OCI-LY7 (cell line): ENCODE measurements at regions not wholly inside any gene's neighbourhood (a gene's known extent, or its start where the extent isn't known, plus 50 kb on each side); places are given as distances from the start of the nearest gene placed in this dataset.

Source experiments
- BruUV-seq: library from RNA; stranded (reverse); fragments of 400-500 nt; replicated peaks from 2 replicates; lab custom pipeline; 2021; lab: Mats Ljungman, UMichigan
- CTCF ChIA-PET: fragments of 300-600 bp; sonication (Branson Sonifier 250); formaldehyde crosslinking; loops from one replicate; lab custom pipeline; 2022; ENCODE audit warnings: antibody characterized with exemption; ENCODE audit not compliant: unreplicated experiment; lab: Charles Lee
- POLR2A ChIA-PET: fragments of 300-600 bp; sonication (Branson Sonifier 250); formaldehyde crosslinking; loops from one replicate; lab custom pipeline; 2022; ENCODE audit warnings: antibody characterized with exemption; lab: Charles Lee
- DNase-seq: peaks from one replicate; pipeline ENCODE4 v3.0.0-alpha.2; 2015; ENCODE audit warnings: low spot score
- H2AFZ ChIP-seq: fragments of 200-600 bp; sonication (generic), shearing (Covaris generic); 2 replicates; pipeline ENCODE4 v1.6.1; 2014; ENCODE audit warnings: mild to moderate bottlenecking, antibody characterized with exemption, low read length, moderate library complexity
- H3K27ac ChIP-seq: fragments of 200-600 bp; sonication (generic); 2 replicates; pipeline ENCODE4 v1.5.1; 2014; ENCODE audit warnings: mixed run types, low read depth, mild to moderate bottlenecking, moderate library complexity, low read length, inconsistent platforms; ENCODE audit not compliant: poor library complexity, severe bottlenecking
- H3K36me3 ChIP-seq: fragments of 200-600 bp; sonication (generic); 2 replicates; pipeline ENCODE4 v1.6.1; 2014; ENCODE audit warnings: mild to moderate bottlenecking, antibody characterized with exemption, low read length, moderate library complexity, mixed read lengths; ENCODE audit not compliant: insufficient read depth
- H3K4me1 ChIP-seq: fragments of 200-600 bp; sonication (generic); 2 replicates; pipeline ENCODE4 v1.5.1; 2014; ENCODE audit warnings: mild to moderate bottlenecking, low read length; ENCODE audit not compliant: insufficient read depth, poor library complexity, severe bottlenecking
- H3K4me2 ChIP-seq: fragments of 200-600 bp; sonication (generic); 2 replicates; pipeline ENCODE4 v1.6.1; 2014; ENCODE audit warnings: mild to moderate bottlenecking, low read length
- H3K4me3 ChIP-seq: fragments of 200-600 bp; sonication (generic); 2 replicates; pipeline ENCODE4 v1.5.1; 2014; ENCODE audit warnings: mild to moderate bottlenecking, low read depth, low read length; ENCODE audit not compliant: poor library complexity, severe bottlenecking
- H3K79me2 ChIP-seq: fragments of 200-600 bp; sonication (generic); 2 replicates; pipeline ENCODE4 v1.6.1; 2016; ENCODE audit warnings: low read depth, mild to moderate bottlenecking, low read length, moderate library complexity, mixed read lengths; ENCODE audit not compliant: insufficient read depth
- H3K9me2 ChIP-seq: fragments of 200-600 bp; sonication (generic); 2 replicates; pipeline ENCODE4 v1.6.1; 2016; ENCODE audit warnings: mild to moderate bottlenecking, low read length, mixed read lengths; ENCODE audit not compliant: insufficient read depth
- H3K9me3 ChIP-seq: fragments of 200-600 bp; sonication (generic); 2 replicates; pipeline ENCODE4 v1.6.1; 2014; ENCODE audit warnings: mild to moderate bottlenecking, mixed run types, low read length, mixed read lengths
- H4K20me1 ChIP-seq: fragments of 200-600 bp; sonication (generic); 2 replicates; pipeline ENCODE4 v1.6.1; 2014; ENCODE audit warnings: mild to moderate bottlenecking, antibody characterized with exemption, low read length, moderate library complexity, mixed read lengths; ENCODE audit not compliant: insufficient read depth
- CTCF ChIP-seq: fragments of 200-600 bp; sonication (generic); conservative IDR thresholded peaks from 2 replicates; pipeline ENCODE4 v1.5.1; 2014; ENCODE audit warnings: mild to moderate bottlenecking, antibody characterized with exemption, low read length, moderate library complexity, mixed read lengths
- EZH2phosphoT487 ChIP-seq: fragments of 200-600 bp; sonication (generic); IDR thresholded peaks from 2 replicates; pipeline ENCODE4 v1.6.1; 2018; ENCODE audit warnings: low read depth, borderline replicate concordance, mild to moderate bottlenecking, mixed run types, antibody characterized with exemption, low read length, moderate library complexity, mixed read lengths
- intact Hi-C: fragments of 100-400 bp; cut with micrococcal nuclease; formaldehyde crosslinking; loops from one replicate; pipeline ENCODE4 v1.10.0; 2022; ENCODE audit not compliant: unreplicated experiment

- no TSS peak for BruUV-seq
- no peaks in the 10 kb centered on the region for H4K20me1 ChIP-seq
- no peaks in the 10 kb centered on the region for H3K36me3 ChIP-seq
- no peak overlapping the region for H3K4me3 ChIP-seq
- no peaks in the 10 kb centered on the region for H3K79me2 ChIP-seq
- H3K4me2 ChIP-seq: no peak overlapping the region
- H2AFZ ChIP-seq: no peak overlapping the region
- ChIA-PET CTCF (no interaction called here), POLR2A (interaction anchor here (0.7 kb wide), 1 partner anchor 359 kb away, joined by 3 read pairs; no protein-coding TSS in a partner anchor)
- H3K27ac ChIP-seq: no peak overlapping the region
- H3K9me3 ChIP-seq: no peaks in the 10 kb centered on the region
- no peaks in the 10 kb centered on the region for H3K9me2 ChIP-seq
- DNase-seq: no peak
- no peaks in the 10 kb centered on the region for H3K4me1 ChIP-seq
- intact Hi-C loops: no loop called here
- TF ChIP-seq EZH2phosphoT487 (no peak), CTCF (no peak)
These were observed 52.6 kb upstream of the ATP10B start for GRCh38 chr5:160904591-160904990.

- ChIA-PET CTCF (no interaction called here), POLR2A (no interaction called here)
- intact Hi-C loops: no loop called here
- TF ChIP-seq CTCF (no peak), EZH2phosphoT487 (no peak)
- Histone ChIP-seq H3K4me3 (no peak overlapping the region), H3K9me2 (no peaks in the 10 kb centered on the region), H3K9me3 (no peaks in the 10 kb centered on the region), H4K20me1 (no peaks in the 10 kb centered on the region), H3K79me2 (no peaks in the 10 kb centered on the region), H3K27ac (no peak overlapping the region), H3K4me2 (no peak overlapping the region), H3K36me3 (no peaks in the 10 kb centered on the region), H2AFZ (no peak overlapping the region), H3K4me1 (no peaks in the 10 kb centered on the region)
- no TSS peak for BruUV-seq
- no peak for DNase-seq
These were observed 51.5 kb upstream of the ATP10B start for GRCh38 chr5:160903551-160903950.

GRCh38 chr5:160903076-160903475 lies 51.1 kb upstream of the ATP10B start:
- Histone ChIP-seq H4K20me1 (no peaks in the 10 kb centered on the region), H3K9me2 (no peaks in the 10 kb centered on the region), H2AFZ (no peak overlapping the region), H3K79me2 (no peaks in the 10 kb centered on the region), H3K4me2 (no peak overlapping the region), H3K9me3 (no peaks in the 10 kb centered on the region), H3K4me1 (no peaks in the 10 kb centered on the region), H3K4me3 (no peak overlapping the region), H3K27ac (no peak overlapping the region), H3K36me3 (no peaks in the 10 kb centered on the region)
- TF ChIP-seq CTCF (no peak), EZH2phosphoT487 (no peak)
- POLR2A ChIA-PET: no interaction called here
- intact Hi-C loops: no loop called here
- CTCF ChIA-PET: no interaction called here
- DNase-seq: no peak
- no TSS peak for BruUV-seq
